Testis (tissue), 2 donors: ENCODE measurements at regions not wholly inside any gene's neighbourhood (a gene's known extent, or its start where the extent isn't known, plus 50 kb on each side); places are given as distances from the start of the nearest gene placed in this dataset.

Experiments used
- CTCF ChIP-seq, 3 experiments: fragments of 450-650 bp in 2 of 3; fragments of 200-600 bp in 1 of 3; sonication (generic) in 1 of 3; IDR thresholded peaks; one replicate each; pipeline ENCODE4 v1.5.1; 2016 to 2019; ENCODE audit warnings: antibody characterized with exemption in 3 of 3, mild to moderate bottlenecking in 2 of 3, moderate library complexity in 1 of 3
- POLR2A ChIP-seq: fragments of 450-650 bp; IDR thresholded peaks from one replicate; pipeline ENCODE4 v1.6.1; 2017; ENCODE audit warnings: antibody characterized with exemption, mild to moderate bottlenecking, moderate library complexity

- no peak for TF ChIP-seq CTCF (IDR thresholded peaks at IDR 0.05)
- no peak for TF ChIP-seq POLR2A
Measured at GRCh38 chr10:125457406-125457805, 225.6 kb downstream of the TEX36 start.
